NCI-H146 treated with DMSO at 0.1 percent for 48 hours (cell line): ENCODE measurements at regions not wholly inside any gene's neighbourhood (a gene's known extent, or its start where the extent isn't known, plus 50 kb on each side); places are given as distances from the start of the nearest gene placed in this dataset.

Experiments
- DNase-seq: peaks from one replicate; lab custom pipeline; 2025; ENCODE audit not compliant: unreplicated experiment; lab: John Stamatoyannopoulos, UW

DNA sequence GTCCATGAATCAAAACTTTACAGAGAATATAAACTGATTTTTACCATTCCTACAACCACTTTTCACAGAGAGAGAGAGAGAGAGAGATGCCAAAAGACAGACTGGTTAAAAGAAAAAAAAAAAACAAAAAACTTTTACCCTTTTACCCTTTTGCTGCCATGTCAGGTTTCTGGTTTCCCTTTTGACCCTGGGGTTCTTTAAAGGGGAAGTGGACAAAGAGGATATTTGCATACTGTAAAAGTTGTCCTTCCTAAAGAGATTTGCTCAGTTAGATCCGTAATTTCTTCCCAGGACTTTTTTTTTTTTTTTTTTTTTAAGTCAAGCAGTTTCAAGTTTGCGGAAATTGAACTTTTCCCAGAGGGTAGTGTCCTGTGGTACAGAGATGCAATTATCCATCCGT lies 287.8 kb upstream of the RGS18 start:
- DNase-seq: no peak

DNA sequence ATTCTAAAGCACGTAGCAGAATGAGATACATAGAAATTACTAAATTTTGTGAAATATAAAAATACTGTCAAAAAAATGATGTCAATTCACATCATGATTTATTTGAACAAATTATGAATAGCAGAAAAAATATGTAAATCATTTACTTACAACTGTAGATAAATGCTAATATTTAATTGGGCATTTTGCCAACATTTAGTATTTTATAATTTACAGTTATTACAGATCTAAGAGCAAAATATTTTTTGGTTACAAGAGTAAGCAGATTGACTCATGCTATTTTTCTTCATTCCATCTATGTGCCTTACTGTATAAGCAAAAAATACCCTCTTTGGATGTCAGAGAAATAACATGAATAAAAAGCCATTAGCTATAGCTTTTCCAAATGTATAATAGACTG lies 282.3 kb upstream of the RGS18 start:
- no peak for DNase-seq

DNA sequence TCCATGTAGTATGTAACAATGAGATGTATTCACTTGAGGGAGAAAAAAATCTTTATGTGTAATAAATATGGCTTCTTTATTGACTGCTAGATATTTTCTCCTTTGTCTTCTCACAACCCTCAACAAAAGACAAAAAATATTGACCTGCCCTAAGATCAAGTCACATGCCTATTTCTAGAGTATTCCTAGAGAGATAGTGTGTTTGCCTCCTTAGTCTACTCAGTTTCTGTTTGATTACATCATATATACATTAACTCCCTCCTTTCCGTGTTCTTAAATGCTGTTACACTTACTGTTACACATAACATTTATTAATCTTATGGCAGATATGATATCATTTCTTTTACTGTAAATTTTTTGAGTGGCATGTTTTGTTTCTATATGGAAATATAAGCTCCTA lies 281.6 kb upstream of the RGS18 start:
- DNase-seq: no peak

DNA sequence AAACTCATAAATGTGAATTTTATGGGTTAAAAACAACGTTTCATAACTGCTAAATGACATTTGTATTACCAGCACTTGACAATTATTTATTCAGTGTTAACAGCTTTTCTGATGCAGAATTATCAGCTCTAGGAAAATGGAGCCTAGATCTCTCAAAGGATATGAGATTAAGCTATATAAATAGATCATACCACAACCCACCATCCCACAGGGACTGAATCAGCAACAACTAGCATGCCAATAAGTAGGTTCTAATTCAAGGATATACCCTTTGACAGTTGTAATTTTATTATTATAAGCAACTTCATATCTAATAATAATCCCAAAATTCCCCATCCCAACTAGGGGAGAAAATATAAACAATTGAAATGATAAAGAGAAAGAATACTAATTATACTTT lies 275.4 kb upstream of the RGS18 start:
- DNase-seq: no peak

DNA sequence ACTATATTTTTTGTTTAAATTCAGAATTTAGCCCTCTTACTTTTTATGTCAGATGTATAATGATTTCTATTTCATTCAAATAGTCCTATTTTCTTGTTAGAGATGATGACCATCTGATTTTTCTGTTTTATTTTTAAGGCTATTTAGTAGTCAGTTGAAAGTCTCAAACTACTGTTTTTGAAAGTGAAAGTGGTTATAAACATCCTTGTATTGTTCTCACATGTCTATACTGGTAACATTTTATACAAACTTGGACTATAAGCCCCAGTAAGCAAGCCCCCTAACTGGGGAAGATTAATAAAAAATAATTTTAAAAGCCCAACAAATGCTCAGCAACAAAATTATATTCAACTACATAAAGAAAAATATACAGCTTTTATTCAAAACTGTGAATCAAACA lies 271.3 kb upstream of the RGS18 start:
- DNase-seq: no peak

DNA sequence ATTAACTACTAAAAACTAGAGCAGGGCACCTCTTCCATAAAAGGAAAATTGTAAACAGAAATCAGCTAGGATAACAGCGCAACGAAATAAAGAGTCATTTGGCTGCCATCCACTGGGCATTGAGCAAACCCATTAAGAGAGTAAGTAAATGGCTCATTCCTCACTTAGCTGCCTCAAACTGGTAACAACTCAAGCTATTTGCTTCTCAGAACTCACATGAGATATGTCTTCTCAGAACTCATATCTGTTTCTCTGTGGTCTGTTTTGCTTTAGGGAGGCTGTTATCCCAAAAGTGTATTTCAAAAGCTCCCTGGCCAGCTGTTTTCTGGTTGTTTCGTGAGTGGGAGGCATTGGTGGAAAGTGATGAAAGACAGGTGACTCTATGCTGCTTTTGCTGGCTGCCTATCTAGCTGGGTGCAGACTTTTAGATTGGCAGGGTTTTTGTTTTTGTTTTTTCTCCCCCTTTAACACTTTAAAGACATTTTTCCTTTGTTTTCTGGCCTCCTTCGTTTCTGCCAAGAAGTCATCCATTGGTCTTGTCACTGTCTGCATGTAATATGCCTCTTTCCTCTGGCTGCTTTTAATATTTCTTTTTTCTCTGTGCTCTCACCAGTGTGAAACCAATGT lies 269.2 kb upstream of the RGS18 start:
- DNase-seq: no peak

DNA sequence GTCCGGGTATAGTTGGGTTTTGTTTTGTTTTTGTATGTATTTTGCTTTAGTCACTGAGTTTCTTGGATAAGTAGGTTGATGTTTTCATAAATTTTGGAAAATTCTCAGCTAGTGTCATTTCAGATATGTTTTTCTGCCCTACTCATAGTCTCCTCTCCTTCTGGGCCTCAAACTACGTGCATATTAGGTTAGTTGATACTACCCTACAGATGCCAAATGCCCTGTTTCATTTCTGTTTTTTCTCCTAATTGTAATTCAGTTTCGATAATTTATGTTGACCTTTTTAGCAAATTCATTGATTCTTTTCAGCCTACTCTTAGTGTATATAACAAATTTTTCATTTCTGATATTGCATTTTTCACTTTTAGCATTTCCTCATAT lies 268.6 kb upstream of the RGS18 start:
- DNase-seq: no peak

DNA sequence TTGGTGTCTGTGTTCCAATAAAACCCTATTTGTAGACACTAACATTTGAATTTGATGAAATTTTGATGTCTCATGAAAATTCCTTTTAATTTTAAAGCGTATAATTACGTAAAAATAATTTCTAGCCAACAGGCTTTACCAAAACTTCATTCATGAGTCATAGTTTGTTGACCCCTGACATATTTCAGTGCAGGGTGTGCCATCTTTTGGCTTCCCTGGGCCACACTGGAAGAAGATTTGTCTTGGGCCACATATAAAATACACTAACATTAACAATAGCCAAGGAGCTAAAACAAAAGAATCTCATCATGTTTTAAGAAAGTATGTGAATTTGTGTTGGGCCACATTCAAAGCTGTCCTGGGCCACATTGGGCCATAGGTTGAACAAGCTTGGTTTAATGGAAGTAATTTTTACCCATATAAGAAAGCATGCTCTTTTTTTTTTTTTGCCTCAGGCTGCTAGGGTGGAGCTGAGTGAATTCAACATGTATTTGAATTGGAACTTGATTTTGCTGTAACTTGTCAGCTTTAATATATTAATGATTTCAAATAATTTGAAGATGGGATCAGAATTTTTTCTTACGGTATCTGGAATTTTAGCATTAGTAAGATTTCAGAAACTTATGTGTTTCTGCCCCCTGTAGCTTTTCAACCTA lies 267.7 kb upstream of the RGS18 start:
- DNase-seq: no peak

DNA sequence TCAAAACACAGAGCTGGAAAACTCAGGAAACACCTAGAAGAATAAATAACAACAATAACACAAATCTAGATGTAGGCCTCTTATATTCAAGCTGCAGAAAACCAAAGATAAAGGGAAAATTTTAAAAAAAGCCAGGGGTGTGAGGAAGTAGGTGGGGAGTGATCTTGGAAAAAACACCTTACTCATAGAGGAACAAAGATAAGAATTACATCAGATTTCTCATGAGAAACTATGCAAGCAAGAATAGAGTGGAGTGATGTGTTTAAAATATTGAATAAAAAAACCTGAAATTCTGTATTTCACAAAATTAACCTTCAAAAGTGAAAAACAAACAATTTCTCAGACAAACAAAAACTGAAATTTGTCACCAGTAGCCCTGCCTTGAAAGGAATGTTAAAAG lies 265.5 kb upstream of the RGS18 start:
- no peak for DNase-seq

DNA sequence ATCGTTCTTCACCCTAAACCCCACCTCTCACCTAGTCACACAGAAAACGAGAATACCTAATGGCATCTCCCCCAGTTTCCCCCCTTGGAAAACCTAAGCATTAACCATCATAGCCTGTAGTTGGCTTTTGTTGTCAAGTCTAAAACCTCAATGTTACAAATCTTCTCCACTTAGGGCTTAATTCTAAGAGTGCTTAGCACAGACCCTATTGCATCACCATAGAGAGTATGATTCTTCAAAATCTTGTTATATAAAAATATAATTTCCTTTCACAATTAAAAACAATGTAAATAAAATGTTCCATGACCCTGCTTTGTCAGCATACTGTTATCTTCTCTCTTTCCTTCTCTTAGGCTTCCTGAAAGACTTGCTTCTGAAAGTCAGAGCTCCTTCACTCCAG lies 263.2 kb upstream of the RGS18 start:
- DNase-seq: no peak

DNA sequence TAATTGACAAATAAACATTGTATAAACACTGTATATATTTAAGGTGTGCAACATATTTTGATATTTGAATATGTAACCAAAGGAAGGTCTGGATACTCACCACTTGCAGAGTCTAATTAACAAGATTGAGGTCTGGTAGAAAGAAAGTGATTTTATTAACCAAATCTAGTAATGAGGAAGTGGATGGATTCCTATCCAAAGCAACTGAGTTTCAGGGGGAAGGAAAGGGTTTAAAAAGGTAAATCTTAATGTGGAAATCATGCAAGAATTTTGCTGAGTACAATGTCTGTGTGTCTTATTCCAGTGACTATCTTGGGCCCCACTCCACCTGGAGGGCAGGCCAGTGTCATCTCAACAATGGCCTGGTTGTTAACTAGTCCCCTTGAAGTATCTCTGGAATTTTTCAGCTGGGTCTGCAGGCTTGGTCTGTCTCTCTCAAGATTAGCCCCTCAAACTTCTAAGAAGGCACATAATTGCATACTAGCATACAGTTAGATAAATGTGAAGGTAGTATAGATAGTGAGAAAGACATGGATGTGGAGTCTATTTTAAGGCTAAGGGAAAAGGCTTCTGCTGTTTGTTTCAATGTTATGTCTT lies 262.7 kb upstream of the RGS18 start:
- DNase-seq: no peak

DNA sequence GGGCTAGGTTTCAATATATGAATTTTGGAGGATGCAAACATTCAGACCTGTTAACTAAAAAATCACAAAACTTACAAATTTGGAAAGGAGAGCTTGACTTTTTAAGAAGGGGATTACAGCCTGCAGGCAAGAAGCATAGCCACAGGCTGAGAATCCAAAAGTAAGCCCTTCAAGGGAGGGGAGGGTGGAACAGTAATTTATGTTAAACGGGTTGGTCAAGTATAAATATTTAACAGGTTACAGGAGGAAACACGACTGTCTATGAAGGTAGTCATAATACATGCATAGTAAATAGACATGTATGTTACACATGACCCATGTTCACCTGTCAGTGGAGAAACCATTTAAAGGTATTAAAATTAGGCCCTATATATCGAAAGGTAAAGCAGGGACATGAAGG lies 261.1 kb upstream of the RGS18 start:
- DNase-seq: no peak

DNA sequence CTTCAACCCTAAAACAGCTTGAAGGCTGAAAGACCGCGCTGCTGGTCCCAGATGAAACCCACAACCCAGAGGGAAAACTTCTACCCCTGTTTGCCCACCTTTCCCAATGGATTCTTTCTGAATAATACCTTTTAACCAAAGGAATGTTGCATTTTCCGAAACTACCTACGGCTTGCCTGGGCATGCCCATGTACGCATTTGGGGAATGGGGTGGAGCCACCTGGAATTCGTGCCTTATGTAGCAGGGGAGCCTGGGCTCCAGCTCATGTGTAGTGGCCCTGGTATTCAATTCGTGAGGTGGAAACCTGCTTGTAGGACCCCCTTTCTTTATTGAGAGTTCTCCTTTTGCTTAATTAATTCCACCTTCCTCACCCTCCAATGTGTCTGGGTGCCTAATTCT lies 256.6 kb upstream of the RGS18 start:
- DNase-seq: no peak

DNA sequence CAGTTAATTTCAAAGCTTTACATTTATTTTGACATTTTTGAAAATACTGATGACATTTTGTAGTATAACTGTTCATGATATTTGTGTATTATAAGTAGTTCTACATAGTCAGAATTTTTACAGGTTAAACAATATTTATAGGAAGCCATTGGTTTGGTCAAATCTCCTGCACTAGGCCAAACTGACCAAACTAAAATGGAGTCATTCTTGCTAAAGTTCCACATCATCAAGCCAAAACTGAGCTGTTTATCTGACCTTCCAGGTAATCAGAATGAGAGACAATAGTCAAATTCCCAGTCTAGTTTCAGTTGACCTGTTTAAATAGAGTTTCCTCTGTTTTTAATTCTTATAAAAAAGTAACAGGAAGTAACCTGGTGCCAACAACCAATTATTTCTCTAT lies 253.3 kb upstream of the RGS18 start:
- no peak for DNase-seq

DNA sequence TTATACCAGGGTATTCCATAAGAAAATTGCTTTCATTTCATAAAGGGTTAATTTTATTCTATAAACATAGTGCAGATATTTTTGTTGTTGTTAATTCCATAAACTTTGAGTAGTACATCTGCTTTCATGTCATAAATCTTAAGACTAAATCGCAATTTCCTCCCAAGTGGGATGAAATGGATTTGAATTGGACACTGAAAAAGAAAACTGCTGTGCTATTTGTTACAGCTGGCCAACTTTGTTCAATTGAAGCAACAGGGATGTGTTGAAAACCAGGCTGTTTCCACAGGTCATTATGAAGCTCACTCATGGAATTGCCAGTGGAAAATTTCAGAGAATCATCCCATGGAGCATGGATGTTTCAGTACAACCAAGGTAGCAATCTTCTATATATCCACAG lies 252.5 kb upstream of the RGS18 start:
- no peak for DNase-seq

DNA sequence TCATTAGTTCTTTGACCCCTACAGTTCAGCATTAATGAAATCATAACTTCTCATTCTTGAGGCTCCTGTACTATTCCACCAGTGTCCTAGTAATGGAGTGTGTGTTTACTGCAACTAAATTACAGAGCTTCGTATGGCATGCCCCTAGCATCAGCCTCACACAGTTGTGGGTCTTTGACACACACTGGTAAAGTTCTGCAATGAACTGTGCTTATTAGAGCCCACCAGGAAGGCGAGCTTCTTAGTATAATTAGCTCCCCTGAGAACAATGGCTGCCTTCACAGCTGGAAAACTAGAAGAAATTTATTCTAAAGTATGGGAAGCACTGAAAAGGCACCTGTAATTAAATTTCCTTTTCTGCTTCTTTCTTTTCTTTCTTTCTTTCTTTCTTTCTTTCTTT lies 251.1 kb upstream of the RGS18 start:
- DNase-seq: no peak

DNA sequence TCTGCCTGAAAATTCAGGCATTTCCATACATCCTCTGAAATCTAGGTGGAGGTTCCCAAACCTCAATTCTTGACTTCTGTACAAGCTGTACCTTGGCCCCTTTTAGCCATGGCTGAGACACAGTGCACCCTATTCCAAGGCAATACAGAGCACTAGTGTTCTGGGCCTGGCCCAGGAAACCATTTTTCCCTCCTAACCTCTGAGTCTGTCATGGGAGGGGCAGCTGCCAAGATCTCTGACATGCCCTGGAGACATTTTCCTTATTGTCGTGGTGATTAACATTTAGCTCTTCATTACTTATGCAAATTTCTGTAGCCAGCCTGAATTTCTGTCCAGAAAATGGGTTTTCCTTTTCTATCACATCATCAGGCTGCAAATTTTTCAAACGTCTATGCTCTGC lies 248.0 kb upstream of the RGS18 start:
- DNase-seq: no peak

DNA sequence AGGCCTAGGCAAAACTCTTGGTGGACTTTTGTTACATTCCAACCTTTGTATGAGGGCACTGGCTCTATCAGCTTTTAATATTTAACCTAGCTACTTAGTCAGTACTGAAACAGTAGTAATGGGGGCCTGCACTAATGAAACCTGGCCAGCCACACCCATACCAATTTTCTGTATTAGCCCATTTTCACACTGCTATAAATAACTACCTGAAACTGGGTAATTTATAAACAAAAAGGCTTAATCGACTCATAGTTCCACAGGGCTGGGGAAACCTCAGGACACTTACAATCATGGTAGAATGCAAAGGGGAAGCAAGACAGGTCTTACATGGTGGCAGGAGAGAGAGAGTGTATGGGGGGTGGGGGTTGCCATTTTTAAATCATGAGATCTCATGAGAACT lies 245.7 kb upstream of the RGS18 start:
- no peak for DNase-seq

DNA sequence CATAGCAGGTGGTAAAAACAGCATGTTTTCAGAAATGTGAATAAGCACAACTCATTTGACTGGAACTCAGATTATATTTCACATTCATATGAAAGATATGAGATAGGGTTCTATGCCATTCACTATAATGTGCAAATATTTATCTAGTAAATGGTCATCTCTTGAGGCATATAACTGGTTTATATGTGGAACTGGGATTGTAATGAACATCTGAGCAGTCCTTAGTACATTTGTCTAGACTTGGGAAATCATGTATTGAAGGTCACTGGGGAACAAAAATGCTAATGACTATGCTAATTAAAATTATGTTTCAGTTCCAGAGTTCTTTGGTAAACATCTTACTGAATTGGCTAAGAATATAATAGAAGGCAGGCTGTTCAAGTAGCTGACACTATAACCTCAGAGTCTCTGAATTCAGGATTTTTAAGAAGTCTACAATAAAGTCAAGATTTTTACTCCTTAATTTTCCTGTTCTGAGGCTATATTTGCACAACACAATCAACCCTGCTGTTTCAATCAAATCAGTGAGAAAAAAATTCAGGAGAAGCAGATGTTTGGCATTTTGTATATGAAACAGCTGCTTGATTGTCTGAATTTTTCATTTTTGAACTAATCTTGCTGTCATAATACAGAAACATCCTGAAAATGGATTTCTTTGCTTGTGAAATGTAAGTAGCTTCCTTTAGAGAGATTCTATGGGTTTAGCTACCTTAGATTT lies 244.8 kb upstream of the RGS18 start:
- no peak for DNase-seq

DNA sequence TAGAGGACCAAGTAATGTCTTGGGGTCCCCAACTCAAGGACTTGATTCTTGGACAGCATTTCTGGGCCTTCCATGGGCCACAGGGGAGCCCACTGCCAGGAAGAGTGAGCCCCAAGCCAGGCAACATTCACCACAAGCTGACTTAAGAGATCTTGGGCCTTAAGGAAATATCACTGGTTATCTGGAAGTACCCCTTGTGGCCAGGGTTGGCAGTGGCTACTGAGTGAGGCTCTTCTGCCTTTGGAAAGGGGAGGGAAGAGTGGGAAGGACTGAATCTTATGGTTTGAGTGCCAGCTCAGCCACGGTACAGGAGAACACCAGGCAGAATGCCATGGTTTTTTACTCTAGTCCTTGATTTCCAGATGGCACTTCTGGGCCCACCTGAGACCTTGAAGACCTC lies 228.9 kb upstream of the RGS18 start:
- no peak for DNase-seq

DNA sequence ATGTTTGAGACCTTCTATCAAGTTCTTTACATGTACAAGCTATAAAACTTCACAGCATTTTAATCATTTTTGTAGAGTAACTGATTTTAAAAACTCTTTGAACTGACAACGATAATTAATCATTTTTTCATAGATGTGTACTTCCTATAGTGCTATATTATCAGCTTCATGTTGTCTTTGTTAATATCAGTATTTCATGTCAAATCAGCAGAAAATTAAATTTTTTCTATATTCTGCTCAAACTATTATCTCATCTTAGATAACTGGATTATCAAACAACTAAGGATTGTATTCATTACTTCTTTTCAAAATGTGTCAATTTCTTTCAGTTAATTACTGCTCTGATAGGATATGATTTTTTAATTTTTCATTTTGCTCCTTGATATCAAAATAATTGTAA lies 214.6 kb upstream of the RGS18 start:
- DNase-seq: no peak

DNA sequence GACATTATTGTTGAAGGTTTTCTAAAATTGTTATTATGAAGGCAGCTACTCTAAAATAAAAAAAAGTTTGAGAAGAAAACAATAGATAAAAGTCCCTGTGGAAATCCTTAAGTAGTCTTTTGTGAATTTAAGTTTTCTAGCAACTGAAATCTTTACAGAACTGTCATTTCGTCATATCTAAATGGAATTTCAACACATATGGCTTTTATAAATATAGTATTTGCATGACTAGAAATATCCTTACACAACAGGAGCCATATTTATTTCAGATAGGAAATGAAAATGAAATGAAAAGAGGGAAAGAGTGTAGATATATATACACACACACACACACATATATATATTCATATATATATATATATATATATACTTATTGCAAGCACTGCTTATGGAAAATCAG lies 204.7 kb upstream of the RGS18 start:
- DNase-seq: no peak
